KMS-11 (cell line): ENCODE measurements at regions not wholly inside any gene's neighbourhood (a gene's known extent, or its start where the extent isn't known, plus 50 kb on each side); places are given as distances from the start of the nearest gene placed in this dataset.
"Not testable (repeated sequence)": the region's sequence is repeated elsewhere in the genome, so short reads cannot be mapped to it uniquely, and the experiment has no call there.

Experiments used
- H2AFZ ChIP-seq: fragments of 200-600 bp; sonication (generic); 2 replicates; pipeline ENCODE4 v1.6.1; 2016; ENCODE audit warnings: antibody characterized with exemption, mixed run types, low read depth
- H3K27ac ChIP-seq: fragments of 200-600 bp; sonication (generic); 2 replicates; pipeline ENCODE4 v1.6.1; 2016; ENCODE audit warnings: mild to moderate bottlenecking, mixed run types
- H3K27me3 ChIP-seq: fragments of 200-600 bp; sonication (generic); 2 replicates; pipeline ENCODE4 v1.6.1; 2017; ENCODE audit warnings: mild to moderate bottlenecking, low read depth, mixed run types, moderate library complexity; ENCODE audit not compliant: insufficient read depth
- H3K36me3 ChIP-seq: fragments of 200-600 bp; sonication (generic); 2 replicates; pipeline ENCODE4 v1.6.1; 2017; ENCODE audit warnings: mild to moderate bottlenecking, mixed run types; ENCODE audit not compliant: insufficient read depth
- H3K4me1 ChIP-seq: fragments of 200-600 bp; sonication (generic); 2 replicates; pipeline ENCODE4 v1.6.1; 2016; ENCODE audit warnings: mild to moderate bottlenecking, low read depth, mixed run types; ENCODE audit not compliant: poor library complexity, severe bottlenecking
- H3K4me2 ChIP-seq: fragments of 200-600 bp; sonication (generic); 2 replicates; pipeline ENCODE4 v1.7.0; 2016; ENCODE audit warnings: mild to moderate bottlenecking, mixed run types
- H3K4me3 ChIP-seq: fragments of 200-600 bp; sonication (generic); IDR thresholded peaks from 2 replicates; pipeline ENCODE4 v1.6.1; 2017; ENCODE audit warnings: low read depth, low read length, mixed read lengths; ENCODE audit not compliant: insufficient read depth
- H3K79me2 ChIP-seq: fragments of 200-600 bp; sonication (generic); 2 replicates; pipeline ENCODE4 v1.6.1; 2016; ENCODE audit warnings: low read depth, mixed run types; ENCODE audit not compliant: insufficient read depth
- H3K9ac ChIP-seq: fragments of 200-600 bp; sonication (generic); 2 replicates; pipeline ENCODE4 v1.6.1; 2016; ENCODE audit warnings: mild to moderate bottlenecking, mixed run types
- H4K20me1 ChIP-seq: fragments of 200-600 bp; sonication (generic); 2 replicates; pipeline ENCODE4 v1.6.1; 2016; ENCODE audit warnings: mild to moderate bottlenecking, mixed run types; ENCODE audit not compliant: insufficient read depth
- CTCF ChIP-seq: fragments of 200-600 bp; sonication (generic); conservative IDR thresholded peaks from 2 replicates; pipeline ENCODE4 v1.6.1; 2017; ENCODE audit warnings: low read depth, mild to moderate bottlenecking, antibody characterized with exemption, low read length, moderate library complexity, mixed read lengths

DNA sequence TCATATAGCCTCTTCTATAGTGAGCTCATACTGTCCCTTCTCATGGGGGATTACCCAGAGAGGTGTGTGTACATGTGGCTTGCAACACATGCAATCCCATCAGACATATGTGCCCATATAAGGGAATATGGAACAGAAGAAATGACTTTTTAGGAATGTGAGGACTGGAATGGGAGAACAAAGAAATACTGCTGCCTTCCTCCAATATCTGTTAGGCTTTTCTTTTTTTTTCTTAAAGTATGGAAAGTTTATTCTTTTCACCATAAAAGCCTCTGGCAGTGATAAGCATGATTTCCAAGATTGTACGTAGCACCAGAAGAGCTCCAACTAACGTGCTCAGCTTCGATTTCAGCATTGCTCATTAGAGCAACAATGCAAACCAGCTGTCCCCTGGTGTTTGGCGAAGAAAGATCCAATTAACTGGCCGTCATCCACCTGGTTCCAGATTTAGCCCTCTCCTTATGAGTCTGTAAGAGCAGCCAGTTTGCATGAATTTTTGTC is 113.6 kb downstream of the ADCYAP1 start:
- no peak overlapping the region for H3K27ac ChIP-seq
- no peak for TF ChIP-seq CTCF
- no peak overlapping the region for H2AFZ ChIP-seq
- H3K4me1 ChIP-seq: no peaks in the 10 kb centered on the region
- H3K79me2 ChIP-seq: no peaks in the 10 kb centered on the region
- no peak overlapping the region for H3K4me3 ChIP-seq
- H3K9ac ChIP-seq: no peak overlapping the region
- H4K20me1 ChIP-seq: no peaks in the 10 kb centered on the region
- H3K36me3 ChIP-seq: no peaks in the 10 kb centered on the region
- H3K27me3 ChIP-seq: no peaks in the 10 kb centered on the region
- H3K4me2 ChIP-seq: no peak overlapping the region

DNA sequence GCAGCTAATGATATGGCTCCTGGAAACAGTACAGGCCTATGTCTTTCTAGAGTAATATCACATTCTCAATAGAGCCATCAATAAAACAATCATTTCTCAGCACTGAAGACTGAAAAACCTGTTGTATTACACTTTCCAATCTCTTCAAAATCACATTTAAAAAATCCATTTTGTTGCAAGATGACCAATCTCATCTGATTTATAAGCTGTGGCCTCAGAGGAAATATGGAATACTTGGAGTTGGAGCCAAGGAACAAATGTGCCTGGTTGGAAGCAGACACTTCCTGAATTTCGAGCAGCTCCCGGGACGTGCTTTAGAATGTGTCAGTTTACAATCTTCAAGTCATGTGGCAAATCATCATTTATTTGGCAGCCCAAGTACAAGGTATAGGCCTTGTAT is 114.5 kb downstream of the ADCYAP1 start:
- H3K9ac ChIP-seq: no peak overlapping the region
- no peaks in the 10 kb centered on the region for H4K20me1 ChIP-seq
- H3K4me3 ChIP-seq: no peak overlapping the region
- no peaks in the 10 kb centered on the region for H3K79me2 ChIP-seq
- no peaks in the 10 kb centered on the region for H3K4me1 ChIP-seq
- no peaks in the 10 kb centered on the region for H3K36me3 ChIP-seq
- H3K4me2 ChIP-seq: no peak overlapping the region
- no peak overlapping the region for H2AFZ ChIP-seq
- TF ChIP-seq CTCF: no peak
- H3K27me3 ChIP-seq: no peaks in the 10 kb centered on the region
- no peak overlapping the region for H3K27ac ChIP-seq

- Histone ChIP-seq H3K27ac (no peak overlapping the region), H2AFZ (no peak overlapping the region), H3K27me3 (no peaks in the 10 kb centered on the region), H3K4me3 (no peak overlapping the region), H3K36me3 (no peaks in the 10 kb centered on the region), H4K20me1 (no peaks in the 10 kb centered on the region), H3K9ac (no peak overlapping the region), H3K4me2 (no peak overlapping the region), H3K4me1 (no peaks in the 10 kb centered on the region), H3K79me2 (no peaks in the 10 kb centered on the region)
- no peak for TF ChIP-seq CTCF
These were observed 116.2 kb downstream of the ADCYAP1 start for GRCh38 chr18:1020731-1021344.

- H3K4me1 ChIP-seq: no peaks in the 10 kb centered on the region
- no peaks in the 10 kb centered on the region for H4K20me1 ChIP-seq
- no peak for TF ChIP-seq CTCF
- H3K27ac ChIP-seq: no peak overlapping the region
- no peak overlapping the region for H3K4me2 ChIP-seq
- H3K9ac ChIP-seq: no peak overlapping the region
- H2AFZ ChIP-seq: no peak overlapping the region
- no peaks in the 10 kb centered on the region for H3K79me2 ChIP-seq
- no peaks in the 10 kb centered on the region for H3K27me3 ChIP-seq
- no peaks in the 10 kb centered on the region for H3K36me3 ChIP-seq
- H3K4me3 ChIP-seq: no peak overlapping the region
These were observed 122.3 kb downstream of the ADCYAP1 start for GRCh38 chr18:1026930-1027329.

GRCh38 chr18:1033092-1033491 is 128.4 kb downstream of the ADCYAP1 start:
- H3K79me2 ChIP-seq, H3K4me2 ChIP-seq, H3K9ac ChIP-seq, H3K4me3 ChIP-seq, H4K20me1 ChIP-seq, H3K27ac ChIP-seq, H3K4me1 ChIP-seq, H3K36me3 ChIP-seq, H3K27me3 ChIP-seq, H2AFZ ChIP-seq: not testable (repeated sequence)
